Esophagus muscularis mucosa (tissue), 3 donors: ENCODE measurements at regions not wholly inside any gene's neighbourhood (a gene's known extent, or its start where the extent isn't known, plus 50 kb on each side); places are given as distances from the start of the nearest gene placed in this dataset.

Experiments
- CTCF ChIP-seq, 3 experiments: fragments of 200-600 bp in 2 of 3; fragments of 450-650 bp in 1 of 3; sonication (generic) in 2 of 3; IDR thresholded peaks; one replicate each; pipeline ENCODE4 v1.5.1; 2017 to 2019; ENCODE audit warnings: antibody characterized with exemption in 3 of 3, mild to moderate bottlenecking in 2 of 3, moderate library complexity in 1 of 3
- POLR2AphosphoS5 ChIP-seq, 2 donors: sonication (generic); formaldehyde crosslinking; IDR thresholded peaks; one replicate each; pipeline ENCODE4 v1.6.1; 2017; ENCODE audit warnings: antibody characterized with exemption in 2 of 2

- TF ChIP-seq CTCF (IDR thresholded peaks at IDR 0.05) (no peak), POLR2AphosphoS5 (IDR thresholded peaks at IDR 0.05) (no peak)
Measured at GRCh38 chrX:140360284-140360683, 144.6 kb downstream of the SOX3 start.
